Karpas-422 (cell line): ENCODE measurements at regions not wholly inside any gene's neighbourhood (a gene's known extent, or its start where the extent isn't known, plus 50 kb on each side); places are given as distances from the start of the nearest gene placed in this dataset.

Source experiments
- DNase-seq: peaks from one replicate; pipeline ENCODE4 v3.0.0-alpha.2; 2015
- H2AFZ ChIP-seq: fragments of 200-600 bp; sonication (generic); 2 replicates; pipeline ENCODE4 v1.6.1; 2014; ENCODE audit warnings: antibody characterized with exemption, low read length, mixed read lengths
- H3K27ac ChIP-seq: fragments of 200-600 bp; sonication (generic); 2 replicates; pipeline ENCODE4 v1.5.1; 2014; ENCODE audit warnings: mild to moderate bottlenecking, low read length, moderate library complexity
- H3K27me3 ChIP-seq: fragments of 200-600 bp; sonication (generic); 2 replicates; pipeline ENCODE4 v1.6.1; 2014; ENCODE audit warnings: low read length, mixed read lengths
- H3K36me3 ChIP-seq: fragments of 200-600 bp; sonication (generic); 2 replicates; pipeline ENCODE4 v1.6.1; 2014; ENCODE audit warnings: low read length, mixed read lengths; ENCODE audit not compliant: insufficient read depth
- H3K4me1 ChIP-seq: fragments of 200-600 bp; sonication (generic); 2 replicates; pipeline ENCODE4 v1.6.1; 2014; ENCODE audit warnings: mild to moderate bottlenecking, low read length, mixed read lengths
- H3K4me2 ChIP-seq: fragments of 200-600 bp; sonication (generic); 2 replicates; pipeline ENCODE4 v1.6.1; 2014; ENCODE audit warnings: low read length, low read depth, mild to moderate bottlenecking; ENCODE audit not compliant: poor library complexity, severe bottlenecking
- H3K4me3 ChIP-seq: fragments of 200-600 bp; sonication (generic); 2 replicates; pipeline ENCODE4 v1.5.1; 2014; ENCODE audit warnings: mild to moderate bottlenecking, antibody characterized with exemption, low read length, mixed read lengths
- H3K79me2 ChIP-seq: fragments of 200-600 bp; sonication (generic); 2 replicates; pipeline ENCODE4 v1.6.1; 2014; ENCODE audit warnings: mild to moderate bottlenecking, low read length, mixed read lengths
- H3K9ac ChIP-seq: fragments of 200-600 bp; sonication (generic); 2 replicates; pipeline ENCODE4 v1.6.0; 2014; ENCODE audit warnings: low read length
- H3K9me2 ChIP-seq: fragments of 200-600 bp; sonication (generic), shearing (Covaris generic); replicated peaks from 2 replicates; pipeline ENCODE4 v1.6.0; 2014; ENCODE audit warnings: mild to moderate bottlenecking, low read length, moderate library complexity; ENCODE audit not compliant: insufficient read depth
- H3K9me3 ChIP-seq: fragments of 300-700, 200-600 bp; sonication (generic); 2 replicates; pipeline ENCODE4 v1.6.1; 2014; ENCODE audit warnings: low read length, mixed read lengths
- H4K20me1 ChIP-seq: fragments of 200-600 bp; sonication (generic); 2 replicates; pipeline ENCODE4 v1.6.1; 2014; ENCODE audit warnings: mild to moderate bottlenecking, antibody characterized with exemption, low read length, low read depth; ENCODE audit not compliant: insufficient read depth

GRCh38 chr14:26867171-26867757 lies 269.4 kb upstream of the NOVA1 start:
- H3K9ac ChIP-seq = no peak overlapping the region
- peaks cover 49% of the 10 kb centered on the region for H3K9me3 ChIP-seq
- H3K36me3 ChIP-seq = no peaks in the 10 kb centered on the region
- no peak overlapping the region for H3K4me2 ChIP-seq
- H3K27ac ChIP-seq = no peak overlapping the region
- H4K20me1 ChIP-seq = no peaks in the 10 kb centered on the region
- H3K4me1 ChIP-seq = no peaks in the 10 kb centered on the region
- no peaks in the 10 kb centered on the region for H3K9me2 ChIP-seq
- H3K79me2 ChIP-seq = no peaks in the 10 kb centered on the region
- H3K27me3 ChIP-seq = no peaks in the 10 kb centered on the region
- no peak overlapping the region for H3K4me3 ChIP-seq
- no peak overlapping the region for H2AFZ ChIP-seq
- no peak for DNase-seq

GRCh38 chr14:26870096-26870495 lies 272.3 kb upstream of the NOVA1 start:
- no peak for DNase-seq
- no peak overlapping the region for H3K27ac ChIP-seq
- H3K27me3 ChIP-seq = no peaks in the 10 kb centered on the region
- H2AFZ ChIP-seq = no peak overlapping the region
- no peak overlapping the region for H3K4me3 ChIP-seq
- no peaks in the 10 kb centered on the region for H3K79me2 ChIP-seq
- no peak overlapping the region for H3K9ac ChIP-seq
- no peak overlapping the region for H3K4me2 ChIP-seq
- no peaks in the 10 kb centered on the region for H3K36me3 ChIP-seq
- H3K9me2 ChIP-seq = no peaks in the 10 kb centered on the region
- H4K20me1 ChIP-seq = no peaks in the 10 kb centered on the region
- peaks cover 65% of the 10 kb centered on the region for H3K9me3 ChIP-seq
- no peaks in the 10 kb centered on the region for H3K4me1 ChIP-seq

- no peak overlapping the region for H3K9ac ChIP-seq
- H3K9me2 ChIP-seq = no peaks in the 10 kb centered on the region
- H3K4me1 ChIP-seq = no peaks in the 10 kb centered on the region
- no peak overlapping the region for H3K4me2 ChIP-seq
- H3K27me3 ChIP-seq = no peaks in the 10 kb centered on the region
- H3K27ac ChIP-seq = no peak overlapping the region
- DNase-seq = no peak
- H4K20me1 ChIP-seq = no peaks in the 10 kb centered on the region
- no peaks in the 10 kb centered on the region for H3K36me3 ChIP-seq
- H3K9me3 ChIP-seq = peaks cover 68% of the 10 kb centered on the region
- H3K4me3 ChIP-seq = no peak overlapping the region
- H3K79me2 ChIP-seq = no peaks in the 10 kb centered on the region
- H2AFZ ChIP-seq = no peak overlapping the region
Observed at GRCh38 chr14:26870722-26871617, 273.1 kb upstream of the NOVA1 start.

GRCh38 chr14:26872515-26873361 lies 274.9 kb upstream of the NOVA1 start:
- H3K4me1 ChIP-seq = no peaks in the 10 kb centered on the region
- no peak overlapping the region for H2AFZ ChIP-seq
- no peaks in the 10 kb centered on the region for H3K79me2 ChIP-seq
- no peak overlapping the region for H3K4me3 ChIP-seq
- no peak overlapping the region for H3K4me2 ChIP-seq
- H4K20me1 ChIP-seq = no peaks in the 10 kb centered on the region
- H3K27me3 ChIP-seq = no peaks in the 10 kb centered on the region
- H3K9me2 ChIP-seq = no peaks in the 10 kb centered on the region
- peaks cover 76% of the 10 kb centered on the region for H3K9me3 ChIP-seq
- no peak overlapping the region for H3K27ac ChIP-seq
- DNase-seq = no peak
- H3K9ac ChIP-seq = no peak overlapping the region
- H3K36me3 ChIP-seq = no peaks in the 10 kb centered on the region

- no peak overlapping the region for H2AFZ ChIP-seq
- peaks cover 84% of the 10 kb centered on the region for H3K9me3 ChIP-seq
- no peak overlapping the region for H3K4me3 ChIP-seq
Observed at GRCh38 chr14:26873362-26873960, 275.6 kb upstream of the NOVA1 start.

GRCh38 chr14:26887847-26888246 lies 290.0 kb upstream of the NOVA1 start:
- H4K20me1 ChIP-seq = no peaks in the 10 kb centered on the region
- 0 out of 2 replicates have a peak overlapping the region, but pooled peaks have one; percentile 9 for H3K4me3 ChIP-seq
- no peak for DNase-seq

More at GRCh38 chr14:26873362-26873960, 275.6 kb upstream of the NOVA1 start:
- Histone ChIP-seq H3K27ac (no peak overlapping the region), H3K4me1 (no peaks in the 10 kb centered on the region), H3K27me3 (no peaks in the 10 kb centered on the region), H3K79me2 (no peaks in the 10 kb centered on the region), H4K20me1 (no peaks in the 10 kb centered on the region), H3K9ac (no peak overlapping the region), H3K9me2 (no peaks in the 10 kb centered on the region), H3K36me3 (no peaks in the 10 kb centered on the region), H3K4me2 (no peak overlapping the region)
- no peak for DNase-seq

GRCh38 chr14:26888592-26888991 lies 290.8 kb upstream of the NOVA1 start:
- Histone ChIP-seq H3K9me2 (no peaks in the 10 kb centered on the region), H3K4me1 (no peaks in the 10 kb centered on the region), H3K4me2 (no peak overlapping the region), H3K4me3 (no peak overlapping the region), H4K20me1 (no peaks in the 10 kb centered on the region), H3K27me3 (no peaks in the 10 kb centered on the region), H3K9me3 (peaks cover 73% of the 10 kb centered on the region), H3K9ac (no peak overlapping the region), H3K79me2 (no peaks in the 10 kb centered on the region), H2AFZ (no peak overlapping the region), H3K36me3 (no peaks in the 10 kb centered on the region), H3K27ac (no peak overlapping the region)
- no peak for DNase-seq

More at GRCh38 chr14:26887847-26888246, 290.0 kb upstream of the NOVA1 start:
- H3K27ac ChIP-seq = no peak overlapping the region
- H3K79me2 ChIP-seq = no peaks in the 10 kb centered on the region
- H2AFZ ChIP-seq = no peak overlapping the region
- H3K9me3 ChIP-seq = peaks cover 69% of the 10 kb centered on the region
- no peak overlapping the region for H3K9ac ChIP-seq
- no peaks in the 10 kb centered on the region for H3K4me1 ChIP-seq
- H3K27me3 ChIP-seq = no peaks in the 10 kb centered on the region
- no peaks in the 10 kb centered on the region for H3K36me3 ChIP-seq
- H3K9me2 ChIP-seq = no peaks in the 10 kb centered on the region
- no peak overlapping the region for H3K4me2 ChIP-seq
